Panc1 (cell line): ENCODE measurements at regions not wholly inside any gene's neighbourhood (a gene's known extent, or its start where the extent isn't known, plus 50 kb on each side); places are given as distances from the start of the nearest gene placed in this dataset.

ENCODE experiments used
- ATAC-seq: fragments of 200-7000 bp; cut with Tn5 transposase; 2 replicates; pipeline ENCODE4 v1.9.1; 2020; ENCODE audit warnings: mild to moderate bottlenecking, moderate library complexity
- BruUV-seq: library from RNA; stranded (reverse); fragments of 400-500 nt; replicated peaks from 2 replicates; lab custom pipeline; 2021; lab: Mats Ljungman, UMichigan
- CTCF ChIA-PET: fragments of 300-600 bp; sonication (Branson Sonifier 250); formaldehyde crosslinking; loops from one replicate; lab custom pipeline; 2022; ENCODE audit warnings: antibody characterized with exemption; lab: Charles Lee
- POLR2A ChIA-PET: fragments of 300-600 bp; sonication (Branson Sonifier 250); formaldehyde crosslinking; loops from one replicate; lab custom pipeline; 2022; ENCODE audit warnings: antibody characterized with exemption; lab: Charles Lee
- DNase-seq: peaks from one replicate; pipeline ENCODE4 v3.0.0-alpha.2; 2010; ENCODE audit warnings: low read depth, low spot score
- H3K27ac ChIP-seq: 2 replicates; pipeline ENCODE4 v1.5.1; 2011; ENCODE audit warnings: mild to moderate bottlenecking, low read length, inconsistent platforms
- H3K27me3 ChIP-seq: fragments of 200-500 bp; sonication (Bioruptor generic); 2 replicates; pipeline ENCODE4 v1.6.0; 2014; ENCODE audit warnings: low read length, inconsistent platforms; ENCODE audit not compliant: control insufficient read depth, insufficient read depth
- H3K36me3 ChIP-seq: fragments of 200-500 bp; sonication (Bioruptor generic); 2 replicates; pipeline ENCODE4 v1.5.1; 2014; ENCODE audit warnings: inconsistent platforms, mild to moderate bottlenecking, low read length, moderate library complexity; ENCODE audit not compliant: control insufficient read depth, insufficient read depth
- H3K4me1 ChIP-seq: 2 replicates; pipeline ENCODE4 v1.5.1; 2011; ENCODE audit warnings: inconsistent platforms, mild to moderate bottlenecking, low read length, moderate library complexity; ENCODE audit not compliant: control insufficient read depth, insufficient read depth
- H3K4me3 ChIP-seq, 2 experiments: 2 replicates each; pipeline ENCODE4 v1.5.1; 2011 to 2012; ENCODE audit warnings: low read depth in 2 of 2, low read length in 2 of 2, mild to moderate bottlenecking in 2 of 2, inconsistent platforms in 1 of 2, moderate library complexity in 1 of 2
- H3K9me3 ChIP-seq: fragments of 200-500 bp; sonication (Bioruptor generic); 2 replicates; pipeline ENCODE4 v1.5.1; 2014; ENCODE audit warnings: low read depth, mild to moderate bottlenecking, inconsistent platforms, low read length, moderate library complexity; ENCODE audit not compliant: control insufficient read depth, insufficient read depth
- CTCF ChIP-seq: fragments of 450-650 bp; IDR thresholded peaks from 2 replicates; pipeline ENCODE4 v1.5.1; 2017; ENCODE audit warnings: mild to moderate bottlenecking
- POLR2AphosphoS5 ChIP-seq: IDR thresholded peaks from 2 replicates; pipeline ENCODE4 v1.6.1; 2012; ENCODE audit warnings: mild to moderate bottlenecking, low read depth, low read length, moderate library complexity
- REST ChIP-seq, 2 experiments: IDR thresholded peaks; 2 replicates each; pipeline ENCODE4 v1.6.1; 2011 to 2012; ENCODE audit warnings: low read depth in 2 of 2, control low read depth in 1 of 2, low read length in 1 of 2, mild to moderate bottlenecking in 1 of 2, moderate library complexity in 1 of 2; ENCODE audit not compliant: insufficient read depth in 1 of 2
- SIN3A ChIP-seq: IDR thresholded peaks from 2 replicates; pipeline ENCODE4 v1.6.1; 2012; ENCODE audit warnings: low read depth, mild to moderate bottlenecking, low read length, moderate library complexity, borderline replicate concordance; ENCODE audit not compliant: insufficient read depth
- TCF7L2 ChIP-seq: IDR thresholded peaks from 2 replicates; pipeline ENCODE4 v1.6.1; 2011; ENCODE audit warnings: mild to moderate bottlenecking, low read depth, low read length, inconsistent platforms
- in situ Hi-C: cut with HindIII; loops from 2 replicates; pipeline ENCODE4 v1.10.0; 2016; ENCODE audit warnings: low sequenced_read_pairs, low pct_unique_long_range_greater_than_20kb
- intact Hi-C: fragments of 100-400 bp; cut with micrococcal nuclease; formaldehyde crosslinking; loops from one replicate; pipeline ENCODE4 v1.10.0; 2022; ENCODE audit not compliant: unreplicated experiment

GRCh38 chr9:86671018-86671417, 276.3 kb downstream of the GAS1 start:
- H3K36me3 ChIP-seq, result no peaks in the 10 kb centered on the region
- POLR2A ChIA-PET, result no interaction called here
- H3K9me3 ChIP-seq, result no peaks in the 10 kb centered on the region
- intact Hi-C loops, result no loop called here
- in situ Hi-C loops, result no loop called here
- TF ChIP-seq TCF7L2 (no peak), CTCF (no peak), POLR2AphosphoS5 (no peak), REST (IDR thresholded peaks at IDR 0.05; ENCODE audit: insufficient read depth in 1 of 2, low read depth in 2 of 2, low read length in 1 of 2) (no peak), SIN3A (no peak)
- BruUV-seq, result no TSS peak
- no peak overlapping the region for H3K27ac ChIP-seq
- DNase-seq, result no peak
- no peaks in the 10 kb centered on the region for H3K4me1 ChIP-seq
- H3K4me3 ChIP-seq, result no peak overlapping the region
- no peaks in the 10 kb centered on the region for H3K27me3 ChIP-seq
- CTCF ChIA-PET, result no interaction called here
- no peak for ATAC-seq

GRCh38 chr9:86670536-86670935, 276.8 kb downstream of the GAS1 start:
- ATAC-seq, result no peak
- no peak overlapping the region for H3K27ac ChIP-seq
- DNase-seq, result no peak
- in situ Hi-C loops (no loop called here), intact Hi-C loops (no loop called here)
- ChIA-PET POLR2A (no interaction called here), CTCF (no interaction called here)
- TF ChIP-seq TCF7L2, result no peak
- TF ChIP-seq SIN3A, result no peak
- no peak for TF ChIP-seq CTCF
- no peak for TF ChIP-seq POLR2AphosphoS5
- no peak for TF ChIP-seq REST (IDR thresholded peaks at IDR 0.05; ENCODE audit: insufficient read depth in 1 of 2, low read depth in 2 of 2, low read length in 1 of 2)
- H3K9me3 ChIP-seq, result no peaks in the 10 kb centered on the region
- no peak overlapping the region for H3K4me3 ChIP-seq
- no peaks in the 10 kb centered on the region for H3K4me1 ChIP-seq
- H3K27me3 ChIP-seq, result no peaks in the 10 kb centered on the region
- no TSS peak for BruUV-seq
- no peaks in the 10 kb centered on the region for H3K36me3 ChIP-seq
